ENCODE measurements at regions not wholly inside any gene's neighbourhood (a gene's known extent, or its start where the extent isn't known, plus 50 kb on each side); places are given as distances from the start of the nearest gene placed in this dataset.
"Not testable (repeated sequence)": the region's sequence is repeated elsewhere in the genome, so short reads cannot be mapped to it uniquely, and the experiment has no call there.

DNA sequence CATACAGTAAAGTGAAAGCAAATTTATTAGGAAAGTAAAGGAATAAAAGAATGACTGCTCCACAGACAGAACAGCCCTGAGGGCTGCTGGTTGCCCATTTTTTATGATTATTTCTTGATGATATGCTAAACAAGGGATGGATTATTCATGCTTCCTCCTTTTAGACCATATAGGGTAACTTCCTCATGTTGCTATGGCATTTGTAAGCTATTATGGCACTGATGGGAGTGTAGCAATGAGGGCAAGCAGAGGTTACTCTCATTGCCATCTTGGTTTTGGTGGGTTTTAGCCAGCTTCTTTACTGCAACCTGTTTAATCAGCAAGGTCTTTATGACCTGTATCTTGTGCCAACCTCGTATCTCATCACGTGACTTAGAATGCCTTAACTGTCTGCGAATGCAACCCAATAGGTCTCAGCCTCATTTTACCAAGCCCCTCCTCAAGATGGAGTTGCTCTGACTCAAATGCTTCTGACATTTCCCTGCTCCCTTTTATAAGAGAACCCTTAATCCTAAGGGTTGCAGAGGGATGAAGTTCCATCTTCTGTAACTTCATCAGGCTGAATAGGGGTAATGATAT is 280.1 kb upstream of the RGS17 start:
- DNase-seq: no peak

DNA sequence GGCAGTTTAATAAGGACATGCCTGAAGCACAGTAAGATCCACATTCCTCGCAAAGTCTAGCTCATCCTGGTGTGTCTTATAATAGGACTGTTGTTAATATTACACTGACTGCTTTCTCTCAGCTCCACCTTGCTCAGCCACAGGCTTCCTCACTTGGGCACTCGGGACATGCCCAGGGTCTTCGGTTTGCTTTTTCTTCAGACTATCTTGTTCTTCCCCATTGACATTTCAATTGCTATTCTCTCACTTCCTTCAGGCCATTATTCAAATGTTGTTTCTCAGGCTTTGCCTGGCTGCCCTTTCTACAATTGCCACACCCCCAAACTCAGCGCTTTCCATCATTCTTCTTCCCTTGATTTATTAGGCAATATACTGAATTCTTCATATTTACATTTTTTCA is 274.8 kb upstream of the RGS17 start:
- DNase-seq: no peak

GRCh38 chr6:153401751-153402150 is 270.7 kb upstream of the RGS17 start:
- DNase-seq: no peak

GRCh38 chr6:153392156-153392555 is 261.1 kb upstream of the RGS17 start:
- no peak for DNase-seq

- no peak for DNase-seq
Observed at GRCh38 chr6:153373869-153374268, 242.8 kb upstream of the RGS17 start.

- DNase-seq: no peak
Observed at GRCh38 chr6:153368131-153368530, 237.0 kb upstream of the RGS17 start.

DNA sequence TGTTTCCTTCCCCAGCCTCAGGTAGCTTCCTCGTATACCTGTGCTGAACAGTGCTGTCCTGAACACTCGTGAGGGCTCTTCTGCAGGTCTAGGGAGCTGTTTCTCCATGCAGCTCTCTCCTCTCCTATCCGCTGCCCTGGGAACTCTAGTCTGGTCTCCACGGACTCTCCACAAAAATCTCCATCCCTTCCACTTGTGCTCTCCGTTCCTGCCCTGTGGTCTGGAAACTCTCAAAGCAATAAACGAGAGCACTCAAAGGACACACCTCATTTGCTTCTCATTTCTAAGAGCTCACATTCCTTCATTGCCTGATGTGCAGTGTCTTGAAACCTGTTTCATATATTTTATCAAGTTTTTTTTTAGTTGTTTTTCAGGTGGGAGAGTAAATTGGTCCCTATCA is 235.9 kb upstream of the RGS17 start:
- DNase-seq: peak; percentile 7

- DNase-seq: no peak
Observed at GRCh38 chr6:153357391-153357790, 226.3 kb upstream of the RGS17 start.

- DNase-seq: no peak
Observed at GRCh38 chr6:153340568-153340967, 209.5 kb upstream of the RGS17 start.

DNA sequence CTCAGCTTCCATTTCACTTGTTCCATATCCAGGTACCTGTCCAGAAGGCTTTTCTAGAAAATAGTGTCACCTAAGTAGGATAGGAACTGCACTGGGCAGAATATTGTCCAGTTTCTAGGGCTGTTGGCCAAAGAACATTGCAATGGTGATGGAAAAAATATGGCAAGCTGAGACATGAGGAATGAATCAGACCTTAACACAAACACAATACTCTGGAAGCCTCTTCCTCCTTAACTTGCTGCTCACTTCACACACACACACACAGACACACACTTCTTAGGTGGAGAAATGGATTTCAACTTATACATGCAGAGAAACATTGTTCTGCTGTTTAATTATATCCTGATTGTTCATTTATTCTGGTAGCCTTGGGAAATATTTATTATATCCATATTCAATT is 203.0 kb upstream of the RGS17 start:
- no peak for DNase-seq

DNA sequence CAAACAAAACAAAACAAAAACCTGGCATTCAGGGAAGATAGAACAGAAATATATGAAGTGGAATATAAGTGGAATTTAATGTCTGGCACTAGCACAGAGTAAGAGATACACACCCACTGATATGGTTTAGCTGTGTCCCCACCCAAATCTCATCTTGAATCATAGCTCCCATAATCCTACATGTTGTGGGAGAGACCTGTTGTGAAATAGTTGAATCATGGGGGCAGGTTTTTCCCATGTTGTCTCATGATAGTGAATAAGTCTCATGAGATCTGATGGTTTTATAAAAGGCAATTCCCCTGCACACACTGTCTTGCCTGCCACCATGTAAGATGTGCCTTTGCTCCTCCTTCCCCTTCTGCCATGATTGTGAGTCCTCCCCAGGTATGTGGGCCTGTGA is 200.1 kb upstream of the RGS17 start:
- DNase-seq: not testable (repeated sequence)

DNA sequence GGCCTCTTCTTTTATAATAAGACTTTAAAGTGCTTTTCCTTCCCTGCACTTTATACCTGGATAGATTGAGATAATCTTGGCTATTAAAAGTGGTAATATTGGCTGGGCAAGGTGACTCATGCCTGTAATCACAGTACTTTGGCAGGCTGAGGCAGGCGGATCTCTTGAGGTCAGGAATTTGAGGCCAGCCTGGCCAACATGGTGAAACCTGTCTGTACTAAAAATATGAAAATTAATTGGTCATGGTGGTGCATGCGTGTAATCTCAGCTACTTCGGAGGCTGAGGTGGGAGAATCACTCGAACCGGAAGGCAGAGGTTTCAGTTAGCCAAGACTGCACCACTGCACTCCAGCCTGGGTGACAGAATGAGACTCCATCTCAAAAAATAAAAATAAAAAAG is 197.1 kb upstream of the RGS17 start:
- no peak for DNase-seq

DNA sequence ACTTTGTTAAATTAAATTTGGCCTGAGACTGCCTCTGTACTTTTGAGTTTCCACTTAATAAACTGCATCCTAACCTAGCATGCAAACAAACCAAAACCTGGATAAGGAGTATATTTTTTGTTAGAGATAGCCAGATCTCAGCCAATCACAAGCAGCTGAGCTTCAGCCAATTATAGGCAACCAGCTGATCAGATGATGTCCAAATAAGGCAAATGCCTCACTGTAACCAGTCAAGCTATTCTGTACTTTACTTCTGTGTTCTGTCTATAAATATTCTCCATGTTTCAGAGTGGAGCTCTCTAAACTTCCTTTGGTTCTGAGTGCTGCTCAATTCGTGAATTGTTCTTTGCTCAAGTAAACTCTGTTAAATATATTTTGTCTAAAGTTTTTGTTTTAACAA is 194.6 kb upstream of the RGS17 start:
- no peak for DNase-seq

- peak; percentile 15 for DNase-seq
Observed at GRCh38 chr6:153312634-153313033, 181.6 kb upstream of the RGS17 start.

DNA sequence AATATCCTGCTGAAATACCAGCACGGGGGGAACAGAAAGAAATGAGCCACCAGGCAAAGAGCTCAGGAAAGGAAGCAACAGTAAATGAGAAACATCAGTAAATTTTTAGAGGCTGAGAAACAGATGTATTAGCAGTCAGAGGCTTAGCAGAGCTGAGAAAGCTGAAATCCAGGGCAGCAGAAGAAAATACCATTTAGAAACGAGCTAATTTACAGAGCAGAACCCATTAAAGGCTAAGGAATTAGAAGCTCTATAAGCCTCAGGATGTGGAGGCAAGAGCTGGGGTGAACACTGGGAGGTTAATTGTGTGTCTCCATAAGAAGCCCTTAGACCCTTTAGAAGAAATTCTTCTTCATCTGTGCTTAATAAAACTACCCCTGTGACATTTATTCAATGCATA is 178.6 kb upstream of the RGS17 start:
- DNase-seq: no peak

GRCh38 chr6:153302133-153302532 is 171.1 kb upstream of the RGS17 start:
- no peak for DNase-seq

DNA sequence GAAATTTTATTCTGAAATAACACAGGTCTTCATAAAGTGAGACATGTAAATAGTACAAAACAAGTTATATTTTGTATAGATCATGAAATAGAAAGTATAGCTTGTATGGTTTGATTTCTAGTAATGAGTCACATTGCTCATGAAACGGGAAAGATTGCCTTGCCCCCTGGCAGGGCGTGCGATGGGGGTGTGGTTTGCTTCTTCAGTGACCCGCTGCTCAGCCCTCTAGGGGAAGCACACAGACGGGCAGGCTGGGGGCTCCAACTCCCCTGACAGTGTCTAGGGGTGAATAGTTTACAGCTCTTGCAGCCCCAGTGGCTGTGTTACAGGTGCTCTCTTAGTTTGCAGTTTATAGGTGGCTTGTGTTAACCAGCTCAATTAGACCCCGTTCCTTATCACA is 170.5 kb upstream of the RGS17 start:
- DNase-seq: no peak

GRCh38 chr6:153282456-153282855 is 151.4 kb upstream of the RGS17 start:
- not testable (repeated sequence) for DNase-seq

DNA sequence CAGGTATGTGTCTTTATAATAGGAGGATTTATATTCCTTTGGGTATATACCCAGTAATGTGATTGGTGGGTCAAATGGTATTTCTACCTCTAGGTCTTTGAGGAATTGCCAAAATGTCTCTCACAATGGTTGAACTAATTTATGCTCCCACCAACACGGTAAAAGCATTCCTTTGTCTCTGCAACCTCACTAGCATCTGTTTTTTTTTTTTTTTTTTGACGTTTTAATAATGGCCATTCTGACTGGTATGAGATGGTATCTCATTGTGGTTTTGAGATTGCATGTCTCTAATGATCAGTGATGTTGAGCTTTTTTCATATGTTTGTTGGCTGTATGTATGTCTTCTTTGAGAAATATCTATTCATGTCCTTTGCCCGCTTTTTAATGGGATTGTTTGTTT is 144.9 kb upstream of the RGS17 start:
- DNase-seq: no peak

GRCh38 chr6:153272201-153272980 is 141.3 kb upstream of the RGS17 start:
- no peak for DNase-seq

DNA sequence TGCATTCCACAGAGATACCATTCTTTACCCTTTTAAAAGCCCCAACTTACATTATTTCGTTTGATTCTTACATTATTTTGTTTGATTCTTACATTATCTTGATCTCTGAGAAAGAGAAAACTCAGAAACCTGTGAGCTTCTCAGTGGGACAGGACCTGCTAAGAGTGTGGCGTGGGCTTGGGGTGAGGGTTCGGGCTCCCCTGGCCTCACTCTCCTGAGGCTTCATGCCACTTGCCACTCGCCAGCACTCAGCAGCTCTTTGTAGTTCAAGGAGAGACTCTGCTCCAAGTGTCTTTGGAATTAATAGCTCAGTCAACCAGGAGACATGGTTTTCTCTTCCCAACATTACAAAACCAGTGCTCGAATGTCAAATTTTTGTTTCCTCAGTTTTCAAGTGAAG is 132.4 kb upstream of the RGS17 start:
- no peak for DNase-seq

- no peak for DNase-seq
Observed at GRCh38 chr6:153251326-153251725, 120.2 kb upstream of the RGS17 start.

GRCh38 chr6:153237670-153238069 is 106.6 kb upstream of the RGS17 start:
- no peak for DNase-seq

- peak; percentile 48 for DNase-seq
Observed at GRCh38 chr6:153231048-153231646, 100.1 kb upstream of the RGS17 start.

Data from renal pelvis (tissue), 1 donor.